ENCODE measurements at regions not wholly inside any gene's neighbourhood (a gene's known extent, or its start where the extent isn't known, plus 50 kb on each side); places are given as distances from the start of the nearest gene placed in this dataset.

- Histone ChIP-seq H2BK12ac (ENCODE audit: low read depth, low read length) (no peak overlapping the region), H3K4me1 (replicated peaks in 1 of 4; ENCODE audit: control insufficient read depth in 3 of 4, insufficient read depth in 4 of 4, low read length in 3 of 4) (no peaks in the 10 kb centered on the region), H3K27ac (ENCODE audit: low read depth, low read length) (no peak overlapping the region), H3K9ac (replicated peaks in 1 of 4; ENCODE audit: extremely low read depth in 1 of 4, low read depth in 3 of 4, low read length in 3 of 4) (no peak overlapping the region), H2AFZ (ENCODE audit: low read length) (no peak overlapping the region), H3K23ac (ENCODE audit: insufficient read length) (no peak overlapping the region), H3K18ac (ENCODE audit: extremely low read depth, low read length) (no peak overlapping the region), H4K20me1 (replicated peaks in 1 of 2; ENCODE audit: control insufficient read depth in 1 of 2, insufficient read depth in 2 of 2, low read length in 2 of 2) (no peaks in the 10 kb centered on the region), H3K56ac (replicated peaks; ENCODE audit: insufficient read length, low read depth, low read length) (no peak overlapping the region), H2AK5ac (ENCODE audit: low read depth, low read length) (no peak overlapping the region), H2BK120ac (replicated peaks; ENCODE audit: low read depth, low read length) (no peak overlapping the region), H3K9me3 (ENCODE audit: insufficient read depth in 2 of 2, low read depth in 1 of 2, low read length in 1 of 2) (peaks cover 0 to 3% of the 10 kb centered on the region in 2 experiments; a peak in 1 of 4 replicates), H2BK15ac (ENCODE audit: low read length) (no peak overlapping the region), H3K4me3 (ENCODE audit: extremely low read depth in 1 of 4, insufficient read depth in 2 of 4, low read depth in 3 of 4, low read length in 4 of 4) (no peak overlapping the region), H2BK20ac (ENCODE audit: low read length) (no peak overlapping the region), H3K79me1 (ENCODE audit: low read depth, low read length) (no peaks in the 10 kb centered on the region), H3K23me2 (ENCODE audit: low read depth, low read length) (no peaks in the 10 kb centered on the region), H4K8ac (ENCODE audit: extremely low read depth, insufficient read depth, low read length) (no peak overlapping the region), H3K4me2 (ENCODE audit: insufficient read depth in 1 of 2, low read depth in 2 of 2, low read length in 2 of 2) (no peak overlapping the region), H3K79me2 (ENCODE audit: control insufficient read depth in 1 of 2, insufficient read depth in 2 of 2, low read length in 2 of 2) (no peaks in the 10 kb centered on the region), H3K27me3 (replicated peaks in 1 of 4; ENCODE audit: control insufficient read depth in 3 of 4, extremely low read depth in 1 of 4, insufficient read depth in 3 of 4, low read length in 3 of 4) (no peaks in the 10 kb centered on the region), H3K36me3 (ENCODE audit: control insufficient read depth in 2 of 4, insufficient read depth in 4 of 4, low read length in 3 of 4) (no peaks in the 10 kb centered on the region), H2BK5ac (ENCODE audit: low read depth, low read length) (no peak overlapping the region), H3K4ac (replicated peaks; ENCODE audit: insufficient read length, low read depth, low read length) (no peak overlapping the region), H4K5ac (ENCODE audit: insufficient read length, low read depth, low read length) (no peak overlapping the region), H3K14ac (ENCODE audit: insufficient read length) (no peak overlapping the region), H4K91ac (replicated peaks; ENCODE audit: insufficient read length, low read length) (no peak overlapping the region)
- 93% methylated on average over 3 of the region's 3 CpGs; no CpG with 5 or more reads in 1 of the 2 experiments for WGBS, 2 experiments (ENCODE audit: extremely low coverage in 1 of 2, insufficient coverage in 1 of 2, insufficient read length in 1 of 2, insufficient replicate concordance in 2 of 2, low coverage in 1 of 2, low lambda C conversion rate in 2 of 2, missing lambda C conversion rate in 1 of 2)
- no peak for FAIRE-seq
- ChIA-PET POLR2A (ENCODE audit: partially characterized antibody) (no interaction called here), CTCF (ENCODE audit: partially characterized antibody) (no interaction called here)
- no peak for TF ChIP-seq PHF8 (conservative IDR thresholded peaks at IDR 0.05; ENCODE audit: low read depth, low read length)
- no peak for TF ChIP-seq TAF7 (optimal IDR thresholded peaks at IDR 0.05; ENCODE audit: borderline replicate concordance, low read depth, low read length)
- no peak for TF ChIP-seq BCL11A (IDR thresholded peaks at IDR 0.05; ENCODE audit: low read depth in 2 of 2, low read length in 2 of 2)
- no peak for TF ChIP-seq SRF (IDR thresholded peaks at IDR 0.05; ENCODE audit: low read depth, low read length)
- no peak for TF ChIP-seq NANOG (IDR thresholded peaks at IDR 0.05; ENCODE audit: insufficient read depth, low read depth, low read length, poor library complexity, severe bottlenecking)
- DNase-seq (ENCODE audit: low read depth in 1 of 2, low spot score in 2 of 2) = no peak
These were observed 57.2 kb upstream of the SH3RF1 start for GRCh38 chr4:169327951-169328350.
